Body of pancreas (tissue), 4 donors: ENCODE measurements at regions not wholly inside any gene's neighbourhood (a gene's known extent, or its start where the extent isn't known, plus 50 kb on each side); places are given as distances from the start of the nearest gene placed in this dataset.
"Not testable (repeated sequence)": the region's sequence is repeated elsewhere in the genome, so short reads cannot be mapped to it uniquely, and the experiment has no call there.

Experiments used
- ATAC-seq: fragments of 150-250 bp; one replicate; pipeline ENCODE4 v1.9.1; 2016
- DNase-seq, 4 donors: peaks; one replicate each; pipeline ENCODE4 v3.0.0-alpha.2; 2019
- H3K27ac ChIP-seq, 4 donors: fragments of 200-600 bp; sonication (generic); 1 replicate in 3 of 4; 2 replicates in 1 of 4; pipeline versions ENCODE4 v1.5.1 to v1.6.1; 2016 to 2019; ENCODE audit warnings: mild to moderate bottlenecking in 1 of 4, mixed read lengths in 1 of 4, moderate library complexity in 1 of 4
- H3K27me3 ChIP-seq, 2 donors: fragments of 200-600 bp; sonication (generic); one replicate each; pipeline ENCODE4 v1.6.0; 2016; ENCODE audit warnings: mild to moderate bottlenecking in 1 of 2
- H3K36me3 ChIP-seq, 2 donors: fragments of 200-600 bp; sonication (generic); replicated peaks in 1 of 2; 2 replicates each; pipeline ENCODE4 v1.5.1; 2016; ENCODE audit warnings: low read depth in 2 of 2; ENCODE audit not compliant: insufficient read depth in 1 of 2
- H3K4me1 ChIP-seq: fragments of 200-600 bp; sonication (generic); one replicate; pipeline ENCODE4 v1.6.0; 2016
- H3K4me3 ChIP-seq, 2 donors: fragments of 200-600 bp; sonication (generic); 1 replicate in 1 of 2; 2 replicates in 1 of 2; pipeline ENCODE4 v1.5.1; 2016 to 2019
- H3K9me3 ChIP-seq, 3 donors: fragments of 200-600 bp; sonication (generic); 1 replicate in 2 of 3; 2 replicates in 1 of 3; pipeline ENCODE4 v1.5.1; 2016
- POLR2A ChIP-seq, 3 donors: fragments of 450-650 bp; IDR thresholded peaks; one replicate each; pipeline ENCODE4 v1.6.1; 2016; ENCODE audit warnings: antibody characterized with exemption in 3 of 3, mild to moderate bottlenecking in 2 of 3
- WGBS, 2 donors: methylation state at CpG; one replicate each; pipeline ENCODE4 v1.1.5; 2017; 5-methylcytosine and 5-hydroxymethylcytosine counted together
- intact Hi-C: fragments of 100-400 bp; cut with DNase I; formaldehyde crosslinking; loops from one replicate; pipeline ENCODE4 v1.15.1; 2023
- TF ChIP-seq, protein P1 (sequence below), 7 experiments: fragments of 450-650 bp in 4 of 7; fragments of 200-600 bp in 3 of 7; sonication (generic) in 3 of 7; IDR thresholded peaks; one replicate each; pipeline ENCODE4 v1.5.1; 2016 to 2019; ENCODE audit warnings: antibody characterized with exemption in 7 of 7

DNA sequence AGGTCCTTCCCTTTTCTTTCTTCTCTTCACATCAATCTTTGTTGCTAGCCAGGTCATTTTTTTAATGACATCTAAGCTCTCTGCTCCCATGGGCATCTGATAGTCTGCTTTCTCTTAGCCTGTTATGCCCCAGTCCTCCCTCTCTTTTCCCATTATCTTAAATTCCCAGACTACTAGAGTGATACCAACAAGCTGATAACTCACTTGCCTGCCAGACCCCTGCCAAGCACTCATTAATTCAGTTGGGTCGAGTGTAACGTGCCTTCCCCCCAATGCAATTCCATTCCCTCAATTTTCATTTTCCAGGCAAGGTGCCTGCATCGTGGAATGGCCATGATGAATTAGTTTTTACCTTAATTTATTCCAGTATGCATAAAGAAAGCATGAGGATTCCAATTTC, 450.8 kb upstream of the ADAMTS9 start:
- H3K4me1 ChIP-seq: no peaks in the 10 kb centered on the region
- no peak for DNase-seq
- H3K4me3 ChIP-seq: no peak overlapping the region
- H3K27me3 ChIP-seq: no peaks in the 10 kb centered on the region
- WGBS, 2 donors: 64 to 78% methylated on average over 3 of the region's 3 CpGs
- no peak overlapping the region for H3K27ac ChIP-seq
- intact Hi-C loops: no loop called here
- no peak for ATAC-seq
- H3K36me3 ChIP-seq: no peaks in the 10 kb centered on the region
- no peaks in the 10 kb centered on the region for H3K9me3 ChIP-seq
- TF ChIP-seq, protein P1, sequence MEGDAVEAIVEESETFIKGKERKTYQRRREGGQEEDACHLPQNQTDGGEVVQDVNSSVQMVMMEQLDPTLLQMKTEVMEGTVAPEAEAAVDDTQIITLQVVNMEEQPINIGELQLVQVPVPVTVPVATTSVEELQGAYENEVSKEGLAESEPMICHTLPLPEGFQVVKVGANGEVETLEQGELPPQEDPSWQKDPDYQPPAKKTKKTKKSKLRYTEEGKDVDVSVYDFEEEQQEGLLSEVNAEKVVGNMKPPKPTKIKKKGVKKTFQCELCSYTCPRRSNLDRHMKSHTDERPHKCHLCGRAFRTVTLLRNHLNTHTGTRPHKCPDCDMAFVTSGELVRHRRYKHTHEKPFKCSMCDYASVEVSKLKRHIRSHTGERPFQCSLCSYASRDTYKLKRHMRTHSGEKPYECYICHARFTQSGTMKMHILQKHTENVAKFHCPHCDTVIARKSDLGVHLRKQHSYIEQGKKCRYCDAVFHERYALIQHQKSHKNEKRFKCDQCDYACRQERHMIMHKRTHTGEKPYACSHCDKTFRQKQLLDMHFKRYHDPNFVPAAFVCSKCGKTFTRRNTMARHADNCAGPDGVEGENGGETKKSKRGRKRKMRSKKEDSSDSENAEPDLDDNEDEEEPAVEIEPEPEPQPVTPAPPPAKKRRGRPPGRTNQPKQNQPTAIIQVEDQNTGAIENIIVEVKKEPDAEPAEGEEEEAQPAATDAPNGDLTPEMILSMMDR (IDR thresholded peaks at IDR 0.05): no peak
- no peak for TF ChIP-seq POLR2A (IDR thresholded peaks at IDR 0.05)

DNA sequence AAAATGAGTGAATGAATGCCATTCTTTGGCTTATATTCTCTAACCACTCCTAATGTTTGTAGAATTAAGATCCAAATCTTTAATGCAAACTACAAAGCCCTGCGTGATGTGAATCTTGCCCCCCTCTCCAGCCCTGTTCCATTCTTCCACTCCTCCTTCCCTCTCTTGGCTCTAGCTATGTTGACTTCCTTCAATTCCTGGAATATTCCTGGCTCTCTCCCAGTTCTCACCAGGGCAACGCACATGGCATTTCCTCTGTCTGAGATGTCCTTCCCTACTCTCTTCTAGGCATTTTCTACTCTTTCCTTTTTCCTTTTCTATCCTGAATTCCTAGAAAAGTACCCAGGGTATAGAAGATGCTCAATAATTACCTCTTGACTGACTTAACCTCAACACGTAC, 446.0 kb upstream of the ADAMTS9 start:
- WGBS, 2 donors: 30 to 52% methylated on average over 3 of the region's 3 CpGs
- H3K9me3 ChIP-seq, H3K4me3 ChIP-seq, H3K4me1 ChIP-seq, intact Hi-C loops, H3K36me3 ChIP-seq, H3K27ac ChIP-seq, H3K27me3 ChIP-seq, ATAC-seq, DNase-seq: not testable (repeated sequence)

DNA sequence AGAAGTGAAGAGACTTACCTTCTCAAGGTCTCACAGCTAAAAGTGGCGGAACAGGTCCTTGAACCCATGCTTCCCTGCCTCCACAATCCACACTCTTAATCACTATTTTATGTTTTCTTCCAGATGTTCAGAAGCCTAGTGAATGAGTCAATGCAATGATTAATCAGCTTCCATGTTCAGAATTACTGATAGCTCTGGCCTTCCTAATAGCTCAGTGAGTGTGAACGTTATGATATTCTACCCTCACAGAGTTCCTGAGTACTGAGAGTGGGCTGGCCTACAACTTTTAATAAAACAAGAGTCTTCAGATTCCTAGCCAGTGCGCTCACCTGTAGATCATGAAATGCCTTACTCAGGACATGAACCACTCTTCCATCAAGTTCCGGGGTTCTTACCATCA, 443.0 kb upstream of the ADAMTS9 start:
- no peaks in the 10 kb centered on the region for H3K4me1 ChIP-seq
- 87% methylated on average over 4 of the region's 4 CpGs for WGBS, 2 donors
- intact Hi-C loops: no loop called here
- no peak for TF ChIP-seq POLR2A (IDR thresholded peaks at IDR 0.05)
- TF ChIP-seq, protein P1 (IDR thresholded peaks at IDR 0.05): no peak
- H3K27me3 ChIP-seq: no peaks in the 10 kb centered on the region
- no peaks in the 10 kb centered on the region for H3K9me3 ChIP-seq
- H3K36me3 ChIP-seq: no peaks in the 10 kb centered on the region
- ATAC-seq (no peak), DNase-seq (no peak)
- no peak overlapping the region for H3K4me3 ChIP-seq
- H3K27ac ChIP-seq: no peak overlapping the region

DNA sequence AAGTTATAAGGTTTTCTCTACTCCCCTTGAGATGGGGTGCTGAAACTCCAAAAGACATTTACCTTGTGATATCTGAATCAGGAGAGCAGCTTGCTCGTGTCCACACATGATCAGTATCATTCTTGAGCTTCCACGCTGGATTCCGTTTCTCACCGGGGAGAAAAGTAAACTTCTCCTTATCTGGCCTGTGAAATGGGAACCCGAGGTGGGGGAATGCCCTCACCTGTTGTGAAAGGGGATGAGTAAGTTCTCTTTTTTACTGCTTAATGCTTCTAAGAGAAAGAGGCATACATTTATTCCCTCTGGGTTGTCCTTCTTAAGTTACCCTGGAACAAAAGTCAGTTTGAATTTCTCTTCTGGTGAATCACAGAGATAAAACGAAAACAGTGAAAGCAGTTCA, 440.5 kb upstream of the ADAMTS9 start:
- 33 to 51% methylated on average over 6 of the region's 6 CpGs for WGBS, 2 donors

DNA sequence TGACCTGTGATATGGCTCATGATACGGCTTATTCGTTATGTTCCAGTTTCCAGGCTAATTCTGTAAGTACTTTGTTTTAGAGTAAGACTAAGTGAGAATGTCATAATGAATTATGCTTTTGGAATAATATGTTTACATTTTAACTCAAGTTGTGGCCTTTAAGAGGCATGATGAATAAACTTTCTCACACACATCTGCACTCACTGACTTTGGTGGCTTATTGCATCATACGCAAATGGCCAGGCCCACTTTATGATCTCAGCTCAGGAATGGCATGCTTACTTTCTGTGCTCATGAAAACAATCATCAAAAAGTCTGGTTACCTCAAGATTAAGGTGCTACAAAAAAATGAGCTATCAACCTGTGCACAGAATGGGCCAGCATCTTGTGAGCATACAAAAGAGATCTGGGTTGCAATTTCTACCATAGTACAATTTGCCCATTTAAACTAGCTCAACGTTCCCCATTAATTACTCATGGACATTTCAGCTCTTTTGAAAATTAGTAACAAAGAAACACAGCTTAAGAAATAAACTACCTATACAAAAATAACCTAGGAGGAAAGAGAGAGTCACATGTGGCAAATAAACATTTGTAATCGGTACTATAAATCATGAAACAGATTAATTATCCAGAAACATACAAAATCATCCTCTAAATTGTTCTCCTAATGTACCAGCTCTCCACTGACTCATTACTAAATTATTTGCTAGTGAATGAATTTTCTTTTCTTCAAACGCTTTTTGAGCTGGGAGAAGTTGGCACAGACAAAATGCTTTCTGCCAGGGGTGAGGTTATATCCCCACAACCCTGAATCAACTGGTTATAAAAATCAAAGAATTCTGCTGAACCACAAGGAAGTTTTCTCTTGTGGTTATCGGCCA, 439.0 kb upstream of the ADAMTS9 start:
- ATAC-seq (no peak), DNase-seq (no peak)
- Histone ChIP-seq H3K27me3 (no peaks in the 10 kb centered on the region), H3K27ac (no peak overlapping the region), H3K4me1 (no peaks in the 10 kb centered on the region), H3K36me3 (no peaks in the 10 kb centered on the region), H3K9me3 (no peaks in the 10 kb centered on the region), H3K4me3 (no peak overlapping the region)
- intact Hi-C loops: no loop called here
- WGBS, 2 donors: 61 to 66% methylated on average over 7 of the region's 7 CpGs
- TF ChIP-seq, protein P1 (IDR thresholded peaks at IDR 0.05): no peak
- TF ChIP-seq POLR2A (IDR thresholded peaks at IDR 0.05): no peak

More for the DNA sequence above, 440.5 kb upstream of the ADAMTS9 start:
- Histone ChIP-seq H3K4me1 (no peaks in the 10 kb centered on the region), H3K36me3 (no peaks in the 10 kb centered on the region), H3K27me3 (no peaks in the 10 kb centered on the region), H3K4me3 (no peak overlapping the region), H3K27ac (no peak overlapping the region), H3K9me3 (no peaks in the 10 kb centered on the region)
- TF ChIP-seq, protein P1 (IDR thresholded peaks at IDR 0.05): no peak
- no peak for TF ChIP-seq POLR2A (IDR thresholded peaks at IDR 0.05)
- ATAC-seq: no peak
- intact Hi-C loops: no loop called here
- no peak for DNase-seq

DNA sequence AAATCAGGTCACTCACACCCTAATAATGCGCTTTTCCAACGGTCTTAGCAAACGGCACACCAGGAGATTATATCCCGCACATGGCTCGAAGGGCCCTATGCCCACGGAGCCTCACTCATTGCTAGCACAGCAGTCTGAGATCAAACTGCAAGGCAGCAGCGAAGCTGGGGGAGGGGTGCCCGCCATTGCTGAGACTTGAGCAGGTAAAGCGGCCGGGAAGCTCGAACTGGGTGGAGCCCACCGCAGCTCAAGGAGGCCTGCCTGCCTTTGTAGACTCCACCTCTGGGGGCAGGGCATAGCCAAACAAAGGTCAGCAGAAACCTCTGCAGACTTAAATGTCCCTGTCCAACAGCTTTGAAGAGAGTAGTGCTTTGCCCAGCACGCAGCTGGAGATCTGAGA, 432.4 kb upstream of the ADAMTS9 start:
- ATAC-seq, H3K36me3 ChIP-seq, H3K9me3 ChIP-seq, H3K27ac ChIP-seq, H3K27me3 ChIP-seq, DNase-seq, H3K4me3 ChIP-seq, H3K4me1 ChIP-seq, intact Hi-C loops: not testable (repeated sequence)
- WGBS, 2 donors: 88 to 94% methylated on average over 6 to 13 of the region's 13 CpGs
